ENCODE measurements at regions not wholly inside any gene's neighbourhood (a gene's known extent, or its start where the extent isn't known, plus 50 kb on each side); places are given as distances from the start of the nearest gene placed in this dataset.

DNA sequence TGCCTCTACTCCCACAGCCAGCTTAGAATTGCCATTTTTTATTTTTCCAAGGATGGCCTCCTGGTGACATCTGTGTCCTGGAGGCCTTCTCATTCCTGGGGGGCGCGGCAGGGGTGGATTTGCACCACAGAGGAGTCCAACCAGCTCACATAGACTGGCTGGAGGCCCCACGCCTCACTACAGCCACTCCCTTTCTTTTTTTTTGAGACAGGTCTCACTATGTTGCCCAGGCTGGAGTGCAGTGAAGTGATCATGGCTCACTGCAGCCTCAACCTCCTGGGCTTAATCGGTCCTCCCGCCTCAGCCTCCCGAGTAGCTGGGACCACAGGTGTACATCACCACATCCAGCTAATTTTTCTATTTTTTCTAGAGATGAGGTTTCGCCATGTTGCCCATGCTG is 57.6 kb upstream of the DOCK1 start:
- DNase-seq (ENCODE audit: low spot score): no peak

- DNase-seq (ENCODE audit: low spot score): no peak
These were observed 55.6 kb upstream of the DOCK1 start for GRCh38 chr10:126849646-126850045.

- DNase-seq (ENCODE audit: low spot score): no peak
These were observed 53.7 kb upstream of the DOCK1 start for GRCh38 chr10:126851414-126852108.

GRCh38 chr10:126854726-126855495 is 50.3 kb upstream of the DOCK1 start:
- peak; percentile 32 for DNase-seq (ENCODE audit: low spot score)

Data from ureter (tissue), 1 donor.